Neural progenitor cell (in vitro differentiated cells): ENCODE measurements at regions not wholly inside any gene's neighbourhood (a gene's known extent, or its start where the extent isn't known, plus 50 kb on each side); places are given as distances from the start of the nearest gene placed in this dataset.
"Not testable (repeated sequence)": the region's sequence is repeated elsewhere in the genome, so short reads cannot be mapped to it uniquely, and the experiment has no call there.

ENCODE experiments used
- DNase-seq: peaks from one replicate; pipeline ENCODE4 v3.0.0-alpha.2; 2016; ENCODE audit warnings: low spot score
- H2AFZ ChIP-seq: fragments of 200-600 bp; sonication (generic); replicated peaks from 2 replicates; pipeline ENCODE4 v1.6.1; 2016; ENCODE audit warnings: antibody characterized with exemption
- H3F3A ChIP-seq: fragments of 200-600 bp; sonication (generic); 2 replicates; pipeline ENCODE4 v1.6.1; 2016; ENCODE audit warnings: antibody characterized with exemption, low read depth
- H3K27ac ChIP-seq: fragments of 200-600 bp; sonication (generic); 2 replicates; pipeline ENCODE4 v1.5.1; 2016; ENCODE audit warnings: mild to moderate bottlenecking
- H3K27me3 ChIP-seq: fragments of 200-600 bp; sonication (generic); 2 replicates; pipeline ENCODE4 v1.6.1; 2016; ENCODE audit warnings: mild to moderate bottlenecking, moderate library complexity
- H3K36me3 ChIP-seq: fragments of 200-600 bp; sonication (generic); 2 replicates; pipeline ENCODE4 v1.5.1; 2016
- H3K4me1 ChIP-seq: fragments of 200-600 bp; sonication (generic); 2 replicates; pipeline ENCODE4 v1.6.1; 2016; ENCODE audit warnings: mixed run types
- H3K4me2 ChIP-seq: fragments of 200-600 bp; sonication (generic); 2 replicates; pipeline ENCODE4 v1.6.1; 2016
- H3K4me3 ChIP-seq: fragments of 200-600 bp; sonication (generic); 2 replicates; pipeline ENCODE4 v1.5.1; 2016
- H3K79me2 ChIP-seq: fragments of 200-600 bp; sonication (generic); 2 replicates; pipeline ENCODE4 v1.6.1; 2016; ENCODE audit warnings: low read depth
- H3K9ac ChIP-seq: fragments of 200-600 bp; sonication (generic); 2 replicates; pipeline ENCODE4 v1.6.1; 2016
- H3K9me3 ChIP-seq: fragments of 200-600 bp; sonication (generic); 2 replicates; pipeline ENCODE4 v1.5.1; 2016; ENCODE audit warnings: low read depth
- H4K20me1 ChIP-seq: fragments of 200-600 bp; sonication (generic); 2 replicates; pipeline ENCODE4 v1.6.1; 2016; ENCODE audit warnings: low read depth
- H3K27ac Mint-ChIP-seq: 3 replicates; pipeline ENCODE4 v1.8.0; 2021; ENCODE audit warnings: mixed read lengths
- H3K27me3 Mint-ChIP-seq: 2 replicates; pipeline ENCODE4 v1.8.0; 2022; ENCODE audit warnings: low read depth, mild to moderate bottlenecking, inconsistent platforms, moderate library complexity, mixed read lengths; ENCODE audit not compliant: insufficient read depth
- H3K36me3 Mint-ChIP-seq: 3 replicates; pipeline ENCODE4 v1.8.0; 2021; ENCODE audit warnings: mixed read lengths
- H3K4me1 Mint-ChIP-seq: 3 replicates; pipeline ENCODE4 v1.8.0; 2021; ENCODE audit warnings: mixed read lengths
- H3K4me3 Mint-ChIP-seq: 3 replicates; pipeline ENCODE4 v1.8.0; 2021; ENCODE audit warnings: mild to moderate bottlenecking, moderate library complexity, mixed read lengths
- H3K9me3 Mint-ChIP-seq: 3 replicates; pipeline ENCODE4 v1.8.0; 2020; ENCODE audit warnings: mixed read lengths
- CTCF ChIP-seq: fragments of 200-600 bp; sonication (generic); IDR thresholded peaks from 2 replicates; pipeline ENCODE4 v1.5.1; 2017; ENCODE audit warnings: antibody characterized with exemption, mild to moderate bottlenecking
- EZH2 ChIP-seq: fragments of 200-600 bp; sonication (generic); IDR thresholded peaks from 2 replicates; pipeline ENCODE4 v1.6.1; 2017; ENCODE audit warnings: antibody characterized with exemption, mild to moderate bottlenecking, moderate library complexity
- EZH2phosphoT487 ChIP-seq: fragments of 200-600 bp; sonication (generic); IDR thresholded peaks from 2 replicates; pipeline ENCODE4 v1.6.1; 2017; ENCODE audit warnings: antibody characterized with exemption

- Mint-ChIP-seq H3K36me3 (no peaks in the 10 kb centered on the region), H3K9me3 (peaks cover 3% of the 10 kb centered on the region), H3K4me3 (no peak overlapping the region), H3K27ac (no peak overlapping the region), H3K4me1 (peaks cover 3% of the 10 kb centered on the region), H3K27me3 (peaks cover 2% of the 10 kb centered on the region)
- H3K9me3 ChIP-seq, result no peaks in the 10 kb centered on the region
- H3K4me1 ChIP-seq, result no peaks in the 10 kb centered on the region
- H3K27ac ChIP-seq, result no peak overlapping the region
- no peak overlapping the region for H3K4me2 ChIP-seq
- H3K4me3 ChIP-seq, result no peak overlapping the region
- no peaks in the 10 kb centered on the region for H4K20me1 ChIP-seq
- H3K9ac ChIP-seq, result no peak overlapping the region
- no peaks in the 10 kb centered on the region for H3K79me2 ChIP-seq
- peak; percentile 9 for DNase-seq
- no peaks in the 10 kb centered on the region for H3K36me3 ChIP-seq
- TF ChIP-seq EZH2, result no peak
- TF ChIP-seq CTCF, result peak; percentile 29
- TF ChIP-seq EZH2phosphoT487, result no peak
- peak overlapping the region; percentile 10 for H2AFZ ChIP-seq
- H3F3A ChIP-seq, result no peaks in the 10 kb centered on the region
- H3K27me3 ChIP-seq, result no peaks in the 10 kb centered on the region
Measured at GRCh38 chr13:78875792-78876580, 217.0 kb upstream of the OBI1 start.

DNA sequence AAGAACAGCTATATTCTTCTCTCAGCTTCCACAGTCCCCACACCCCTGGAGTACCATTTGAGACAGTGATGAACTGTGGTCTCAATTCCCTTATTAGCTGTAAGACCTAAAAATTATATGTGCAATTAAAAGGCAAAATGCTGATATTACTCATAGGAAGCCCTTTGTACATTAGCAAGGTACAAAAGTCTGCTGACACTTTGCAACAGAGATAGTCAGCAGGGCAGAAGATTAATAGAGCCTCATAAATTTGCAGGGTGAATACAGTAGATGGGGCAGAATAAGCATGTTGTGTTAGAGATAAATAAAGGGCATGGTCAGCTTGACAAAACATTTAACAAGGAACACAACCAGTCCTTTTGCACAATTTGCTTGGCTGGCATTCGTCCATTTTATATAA lies 210.0 kb upstream of the OBI1 start:
- Histone ChIP-seq H3K9me3 (no peaks in the 10 kb centered on the region), H3K4me3 (no peak overlapping the region), H2AFZ (no peak overlapping the region), H3K9ac (no peak overlapping the region), H3F3A (no peaks in the 10 kb centered on the region), H3K4me1 (no peaks in the 10 kb centered on the region), H4K20me1 (no peaks in the 10 kb centered on the region), H3K4me2 (no peak overlapping the region), H3K27me3 (no peaks in the 10 kb centered on the region), H3K79me2 (no peaks in the 10 kb centered on the region), H3K27ac (no peak overlapping the region), H3K36me3 (no peaks in the 10 kb centered on the region)
- Mint-ChIP-seq H3K27me3 (no peaks in the 10 kb centered on the region), H3K4me3 (no peak overlapping the region), H3K27ac (no peak overlapping the region), H3K4me1 (no peaks in the 10 kb centered on the region), H3K36me3 (no peaks in the 10 kb centered on the region), H3K9me3 (no peaks in the 10 kb centered on the region)
- no peak for DNase-seq
- TF ChIP-seq EZH2 (no peak), CTCF (no peak), EZH2phosphoT487 (no peak)

DNA sequence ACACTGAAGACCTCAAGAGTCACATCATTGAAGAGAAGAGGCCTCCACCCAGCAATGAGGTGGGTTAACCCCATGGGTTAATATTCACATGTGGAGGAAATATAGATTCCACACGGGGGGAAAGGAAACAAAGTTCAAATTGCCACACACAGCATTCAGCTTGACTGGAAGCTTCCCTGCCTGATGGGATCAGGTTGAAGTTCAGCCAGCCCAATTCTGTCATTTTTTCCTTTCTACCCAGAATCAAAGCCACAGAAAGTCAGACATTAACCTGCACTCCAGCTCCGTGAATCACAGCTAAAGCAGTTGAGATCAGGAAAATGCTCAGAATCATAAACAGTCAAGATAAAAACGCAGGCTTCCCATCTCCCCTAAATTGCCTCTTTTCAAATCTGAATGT lies 208.7 kb upstream of the OBI1 start:
- Mint-ChIP-seq H3K4me1 (no peaks in the 10 kb centered on the region), H3K4me3 (no peak overlapping the region), H3K9me3 (no peaks in the 10 kb centered on the region), H3K36me3 (no peaks in the 10 kb centered on the region), H3K27me3 (no peaks in the 10 kb centered on the region), H3K27ac (no peak overlapping the region)
- no peak overlapping the region for H3K27ac ChIP-seq
- H3K79me2 ChIP-seq, result no peaks in the 10 kb centered on the region
- H2AFZ ChIP-seq, result no peak overlapping the region
- H3K36me3 ChIP-seq, result no peaks in the 10 kb centered on the region
- no peaks in the 10 kb centered on the region for H3K4me1 ChIP-seq
- H3K4me2 ChIP-seq, result no peak overlapping the region
- no peak for DNase-seq
- no peaks in the 10 kb centered on the region for H4K20me1 ChIP-seq
- no peak overlapping the region for H3K9ac ChIP-seq
- no peak overlapping the region for H3K4me3 ChIP-seq
- no peaks in the 10 kb centered on the region for H3F3A ChIP-seq
- H3K27me3 ChIP-seq, result no peaks in the 10 kb centered on the region
- TF ChIP-seq EZH2 (no peak), CTCF (no peak), EZH2phosphoT487 (no peak)
- H3K9me3 ChIP-seq, result no peaks in the 10 kb centered on the region

DNA sequence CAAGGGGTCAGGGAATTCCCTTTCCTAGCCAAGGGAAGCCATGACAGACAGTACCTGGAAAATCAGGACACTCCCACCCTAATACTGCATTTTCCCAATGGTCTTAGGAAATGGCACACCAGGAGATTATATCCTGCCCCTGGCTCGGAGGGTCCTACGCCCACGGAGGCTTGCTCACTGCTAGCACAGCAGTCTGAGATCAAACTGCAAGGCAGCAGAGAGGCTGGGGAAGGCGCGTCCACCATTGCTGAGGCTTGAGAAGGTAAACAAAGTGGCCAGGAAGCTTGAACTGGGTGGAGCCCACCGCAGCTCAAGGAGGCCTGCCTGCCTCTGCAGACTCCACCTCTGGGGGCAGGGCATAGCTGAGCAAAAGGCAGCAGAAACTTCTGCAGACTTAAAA lies 207.1 kb upstream of the OBI1 start:
- H3K4me3 ChIP-seq, DNase-seq, H3K27me3 Mint-ChIP-seq, H3F3A ChIP-seq, H3K9me3 Mint-ChIP-seq, H4K20me1 ChIP-seq, H2AFZ ChIP-seq, H3K4me2 ChIP-seq, H3K27ac ChIP-seq, H3K36me3 ChIP-seq, H3K9me3 ChIP-seq, H3K27me3 ChIP-seq, H3K4me3 Mint-ChIP-seq, H3K27ac Mint-ChIP-seq, H3K79me2 ChIP-seq, H3K9ac ChIP-seq, H3K36me3 Mint-ChIP-seq, H3K4me1 ChIP-seq, H3K4me1 Mint-ChIP-seq: not testable (repeated sequence)
